HG03159 (cell line): ENCODE measurements at regions not wholly inside any gene's neighbourhood (a gene's known extent, or its start where the extent isn't known, plus 50 kb on each side); places are given as distances from the start of the nearest gene placed in this dataset.
A peak's percentile ranks its signal among the peaks of the same experiment; 100 is the strongest.
"Not testable (repeated sequence)": the region's sequence is repeated elsewhere in the genome, so short reads cannot be mapped to it uniquely, and the experiment has no call there.

ENCODE experiments used
- ATAC-seq: cut with Tn5 transposase; IDR thresholded peaks from one replicate; pipeline ENCODE4 v1.9.1; 2021; ENCODE audit warnings: mild to moderate bottlenecking, moderate library complexity; ENCODE audit not compliant: unreplicated experiment

- no peak for ATAC-seq
Measured at GRCh38 chr5:91607675-91608074, 224.6 kb upstream of the ARRDC3 start.

GRCh38 chr5:91599863-91600262 is 216.7 kb upstream of the ARRDC3 start:
- no peak for ATAC-seq

GRCh38 chr5:91598216-91598615 is 215.1 kb upstream of the ARRDC3 start:
- ATAC-seq = no peak

GRCh38 chr5:91595424-91595823 is 212.3 kb upstream of the ARRDC3 start:
- no peak for ATAC-seq

GRCh38 chr5:91591076-91591475 is 208.0 kb upstream of the ARRDC3 start:
- no peak for ATAC-seq

- no peak for ATAC-seq
Measured at GRCh38 chr5:91586232-91586631, 203.1 kb upstream of the ARRDC3 start.

- ATAC-seq = no peak
Measured at GRCh38 chr5:91584352-91584751, 201.2 kb upstream of the ARRDC3 start.

- not testable (repeated sequence) for ATAC-seq
Measured at GRCh38 chr5:91566012-91566411, 182.9 kb upstream of the ARRDC3 start.

- ATAC-seq = no peak
Measured at GRCh38 chr5:91562922-91563321, 179.8 kb upstream of the ARRDC3 start.

- no peak for ATAC-seq
Measured at GRCh38 chr5:91541696-91542095, 158.6 kb upstream of the ARRDC3 start.

GRCh38 chr5:91538179-91538578 is 155.1 kb upstream of the ARRDC3 start:
- ATAC-seq = no peak

- ATAC-seq = no peak
Measured at GRCh38 chr5:91535499-91535898, 152.4 kb upstream of the ARRDC3 start.

- no peak for ATAC-seq
Measured at GRCh38 chr5:91534332-91534731, 151.2 kb upstream of the ARRDC3 start.

GRCh38 chr5:91532779-91533178 is 149.7 kb upstream of the ARRDC3 start:
- ATAC-seq = no peak

- ATAC-seq = no peak
Measured at GRCh38 chr5:91532281-91532680, 149.2 kb upstream of the ARRDC3 start.

- no peak for ATAC-seq
Measured at GRCh38 chr5:91528831-91529230, 145.7 kb upstream of the ARRDC3 start.

- no peak for ATAC-seq
Measured at GRCh38 chr5:91521785-91522184, 138.7 kb upstream of the ARRDC3 start.

GRCh38 chr5:91521334-91521733 is 138.2 kb upstream of the ARRDC3 start:
- no peak for ATAC-seq

- no peak for ATAC-seq
Measured at GRCh38 chr5:91514400-91514799, 131.3 kb upstream of the ARRDC3 start.

- no peak for ATAC-seq
Measured at GRCh38 chr5:91503321-91503720, 120.2 kb upstream of the ARRDC3 start.

- ATAC-seq = no peak
Measured at GRCh38 chr5:91500758-91501157, 117.6 kb upstream of the ARRDC3 start.

GRCh38 chr5:91499943-91500531 is 116.9 kb upstream of the ARRDC3 start:
- ATAC-seq = peak; percentile 81

- no peak for ATAC-seq
Measured at GRCh38 chr5:91495699-91496098, 112.6 kb upstream of the ARRDC3 start.
